Activated CD4-positive, CD25-positive, alpha-beta regulatory T cell treated with anti-CD3 and anti-CD28 coated beads, Interleukin-2, amount 50 U/mL, for 24 hours (primary cell): ENCODE measurements at regions not wholly inside any gene's neighbourhood (a gene's known extent, or its start where the extent isn't known, plus 50 kb on each side); places are given as distances from the start of the nearest gene placed in this dataset.
A peak's percentile ranks its signal among the peaks of the same experiment; 100 is the strongest.

Source experiments
- ATAC-seq, 2 donors: fragments of 150-1000 bp; cut with Tn5 transposase; one replicate each; pipeline ENCODE4 v1.10.0; 2021; ENCODE audit warnings: mild to moderate bottlenecking in 1 of 2, moderate library complexity in 1 of 2

DNA sequence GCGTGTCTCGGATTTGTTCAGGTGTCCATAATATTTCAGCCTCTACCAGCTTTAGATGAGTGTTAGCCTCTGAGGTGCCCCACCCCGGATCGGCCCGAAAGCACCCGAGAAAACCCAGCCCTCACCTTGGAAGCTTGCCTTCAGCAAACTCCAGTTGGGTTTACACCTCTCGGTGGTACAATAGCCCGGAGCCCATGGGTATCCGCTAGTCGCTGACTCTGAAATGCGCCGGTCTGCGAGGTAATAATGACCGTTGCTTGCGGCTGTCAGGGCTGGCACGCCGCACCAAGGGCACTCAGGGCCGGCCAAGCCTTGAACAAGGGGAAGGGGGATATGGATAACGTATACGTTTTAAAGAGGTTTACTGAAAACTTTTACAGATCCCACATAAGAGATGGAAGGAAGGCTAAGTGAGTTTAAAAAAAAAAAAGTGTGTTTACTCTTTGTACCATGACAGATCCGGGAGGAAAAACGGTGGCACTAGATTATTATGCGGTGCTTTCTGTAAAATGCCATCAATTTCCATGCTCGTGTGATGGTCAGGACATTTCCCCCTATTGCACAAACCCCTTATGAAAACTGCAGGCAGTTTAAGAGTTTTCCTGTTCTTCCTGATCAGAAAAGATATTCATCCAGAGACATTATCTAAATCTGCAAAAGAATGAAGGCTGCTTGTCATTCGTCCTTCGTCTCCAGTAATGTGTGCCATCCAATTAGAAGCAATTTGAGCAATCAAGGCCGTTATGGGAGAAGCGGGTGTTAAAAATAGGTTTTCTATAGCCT is 124.2 kb downstream of the TMEM161B start:
- no peak for ATAC-seq

DNA sequence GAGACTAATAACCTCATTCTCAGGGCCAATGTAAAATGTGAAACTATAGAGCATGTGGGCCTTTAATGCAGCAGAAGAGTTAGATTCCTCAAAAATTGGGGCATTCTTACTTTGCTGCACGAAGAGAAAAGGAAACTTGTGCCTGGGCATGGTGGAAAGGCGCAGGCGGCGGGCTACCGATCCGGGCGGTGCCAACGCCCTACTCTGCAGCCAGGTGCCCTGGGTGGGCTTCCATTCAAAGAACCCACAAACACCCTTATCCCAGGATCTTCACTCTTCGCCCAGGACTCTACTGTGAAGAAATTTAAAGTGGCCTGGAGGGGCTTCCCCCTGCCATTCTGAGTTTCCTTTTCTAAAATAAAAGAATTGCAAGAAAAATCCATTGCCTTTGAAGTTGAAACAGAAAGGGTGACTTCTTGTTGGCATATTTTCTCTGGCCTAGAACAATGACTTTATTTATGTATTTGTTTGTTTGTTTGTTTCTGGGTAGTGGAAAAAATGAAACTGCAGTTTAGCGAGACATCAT is 124.9 kb downstream of the TMEM161B start:
- no peak for ATAC-seq

- ATAC-seq: no peak
These were observed 125.6 kb downstream of the TMEM161B start for GRCh38 chr5:88142886-88143692.

DNA sequence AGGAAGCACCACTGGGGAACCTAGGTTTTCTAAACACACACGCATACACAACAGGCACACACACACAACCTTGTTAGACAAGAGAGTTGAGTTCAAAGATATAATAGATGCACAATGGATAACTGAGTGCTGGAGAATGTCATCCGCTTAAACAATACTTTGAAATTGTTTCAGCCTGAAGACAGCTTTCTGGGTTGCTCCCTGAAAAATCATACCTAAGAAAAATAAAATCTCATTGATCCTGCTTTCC is 126.1 kb downstream of the TMEM161B start:
- no peak for ATAC-seq

GRCh38 chr5:88140856-88141752 is 127.5 kb downstream of the TMEM161B start:
- peak; percentile 84 to 91 for ATAC-seq

DNA sequence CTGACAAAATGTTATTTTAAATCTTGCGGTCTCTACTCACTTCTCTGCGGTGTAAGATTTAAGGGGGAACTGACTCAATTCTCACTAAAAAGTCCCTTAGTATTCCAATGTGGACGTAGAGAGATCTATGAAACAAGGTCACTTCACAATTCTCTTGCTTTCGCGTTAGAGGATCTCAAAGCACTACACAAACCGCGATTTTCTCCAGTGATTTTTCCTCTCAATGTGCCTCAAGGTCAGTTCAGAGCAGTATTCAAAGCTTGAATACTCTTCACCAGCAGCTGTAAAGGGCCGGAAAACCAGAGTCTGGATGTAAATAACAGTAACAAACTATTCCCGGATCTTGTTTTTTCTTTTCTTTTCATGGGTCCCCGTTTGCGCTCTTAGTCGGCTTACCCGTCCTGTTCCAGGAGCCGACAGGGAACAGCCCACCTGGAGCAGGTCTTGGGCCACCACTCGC is 128.2 kb downstream of the TMEM161B start:
- no peak for ATAC-seq

DNA sequence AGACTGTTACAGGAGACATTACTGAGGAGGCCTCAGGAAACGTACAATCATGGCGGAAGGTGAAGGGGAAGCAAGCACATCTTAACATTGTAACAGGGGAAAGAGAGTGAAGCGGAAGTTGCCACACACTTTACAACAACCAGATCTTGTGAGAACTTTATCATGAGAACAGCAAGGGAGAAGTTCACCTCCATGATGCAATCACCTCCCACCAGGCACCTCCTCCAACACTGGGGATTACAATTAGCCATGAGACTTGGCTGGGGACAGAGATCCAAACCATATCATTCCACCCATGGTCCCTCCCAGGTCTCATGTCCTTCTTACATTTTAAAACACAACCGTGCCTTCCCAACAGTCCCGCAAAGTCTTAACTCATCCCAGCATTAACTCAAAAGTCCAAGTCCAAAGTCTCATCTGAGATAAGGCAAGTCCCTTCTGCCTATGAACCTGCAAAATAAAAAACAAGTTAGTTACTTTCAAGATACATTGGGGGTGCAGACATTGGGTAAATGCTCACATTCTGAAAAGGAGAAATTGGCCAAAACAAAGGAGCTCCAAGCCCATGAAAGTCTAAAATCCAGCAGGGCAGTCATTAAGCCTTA is 138.3 kb downstream of the TMEM161B start:
- no peak for ATAC-seq

- ATAC-seq: no peak
These were observed 139.8 kb downstream of the TMEM161B start for GRCh38 chr5:88128813-88129212.

DNA sequence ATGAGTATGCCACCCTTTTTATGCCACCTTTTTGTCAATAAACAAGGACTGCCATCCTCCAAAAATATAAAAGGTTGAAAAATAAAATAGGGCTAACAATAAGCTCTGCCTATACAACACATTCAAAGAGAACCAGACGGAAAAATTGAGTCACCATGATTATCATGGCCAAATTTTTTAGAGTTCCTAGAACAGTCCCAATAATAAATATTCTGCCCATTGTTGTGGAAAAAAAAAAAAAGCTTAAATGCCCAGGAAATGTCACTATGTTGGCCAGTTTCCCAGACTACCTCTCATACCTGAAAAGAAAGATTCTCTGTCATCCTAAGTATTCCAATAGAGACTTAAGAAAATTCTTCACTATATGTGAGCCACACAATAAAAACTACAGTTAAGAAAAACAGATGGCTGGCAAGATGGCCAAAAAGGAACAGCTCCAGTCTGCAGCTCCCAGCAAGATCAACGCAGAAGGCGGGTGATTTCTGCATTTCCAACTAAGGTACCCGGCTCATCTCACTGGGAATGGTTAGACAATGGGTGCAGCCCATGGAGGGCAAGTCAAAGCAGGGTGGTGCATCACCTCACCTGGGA is 149.0 kb downstream of the TMEM161B start:
- no peak for ATAC-seq

DNA sequence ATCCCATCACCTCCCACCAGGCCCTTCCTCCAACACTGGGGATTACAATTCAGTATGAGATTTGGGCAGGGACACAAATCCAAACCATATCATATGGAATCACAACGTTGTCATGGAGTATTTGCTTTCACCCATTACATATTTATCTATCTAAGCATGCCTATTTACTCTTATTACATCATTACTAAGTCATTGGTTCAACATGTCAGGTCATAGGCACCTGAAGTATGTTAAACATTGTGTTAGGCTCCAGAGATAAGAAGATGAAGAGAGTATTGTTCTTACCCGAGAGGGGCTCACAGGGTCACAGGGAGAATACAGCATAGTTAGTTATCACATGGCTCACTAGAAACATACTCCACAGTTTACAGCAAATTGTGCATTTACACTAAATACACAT is 150.5 kb downstream of the TMEM161B start:
- no peak for ATAC-seq

GRCh38 chr5:88117546-88117945 is 151.1 kb downstream of the TMEM161B start:
- ATAC-seq: no peak

GRCh38 chr5:88116396-88116795 is 152.2 kb downstream of the TMEM161B start:
- ATAC-seq: no peak

DNA sequence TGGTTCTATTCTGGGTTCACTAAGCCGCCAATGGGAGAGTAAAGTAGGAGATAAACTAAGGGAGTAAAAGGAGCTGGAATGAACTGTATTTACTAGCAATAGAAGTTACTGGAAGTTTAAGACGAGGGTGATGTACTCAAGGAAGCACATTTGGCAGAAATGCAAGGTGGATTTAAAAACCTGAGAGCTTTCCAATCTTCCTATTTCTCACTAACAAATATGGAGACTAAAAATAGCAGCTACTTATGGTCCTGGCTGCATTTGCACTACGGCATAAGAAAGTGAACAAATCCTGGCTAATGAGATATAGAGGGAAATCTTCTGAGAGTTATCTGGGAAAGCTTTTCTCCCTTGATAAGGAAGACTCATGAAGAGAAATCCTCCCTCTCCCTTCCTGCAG is 153.4 kb downstream of the TMEM161B start:
- ATAC-seq: no peak

DNA sequence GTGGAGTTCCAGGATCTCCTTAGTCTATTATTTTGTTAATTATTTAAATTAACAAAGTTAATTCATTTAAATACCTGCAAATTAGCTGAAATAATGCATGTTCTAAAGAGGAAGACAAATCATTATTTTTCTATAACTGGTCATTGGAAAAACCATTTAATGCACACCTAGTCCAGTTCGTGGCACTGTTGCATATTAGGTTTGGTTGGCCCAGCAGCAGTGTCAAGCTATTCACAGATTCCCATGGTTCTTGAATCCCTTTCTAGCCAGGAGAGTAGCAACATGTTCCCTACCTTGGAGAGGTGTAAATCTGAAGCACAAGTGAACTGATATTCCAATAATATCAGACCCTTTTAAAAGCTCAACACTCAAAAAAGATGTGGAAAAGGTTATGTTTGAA is 155.2 kb downstream of the TMEM161B start:
- no peak for ATAC-seq

DNA sequence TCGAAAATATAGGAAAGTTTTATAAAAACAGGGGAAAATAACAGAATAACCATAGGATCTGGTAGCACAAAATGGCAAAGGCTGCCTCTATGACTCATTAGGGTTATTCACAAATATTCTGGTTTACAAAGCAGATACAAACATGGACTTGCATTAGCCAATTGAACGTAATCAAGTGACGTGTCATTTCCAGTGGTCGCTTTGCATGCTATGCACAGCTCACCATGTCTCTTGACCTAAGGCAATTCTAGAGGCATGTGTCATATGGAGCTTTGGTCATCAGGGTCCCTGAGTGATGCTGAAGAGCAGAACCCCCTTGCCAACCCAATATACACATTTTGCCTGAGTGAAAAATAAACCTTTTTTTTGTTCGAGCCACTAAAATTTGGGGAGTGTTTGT is 158.8 kb downstream of the TMEM161B start:
- no peak for ATAC-seq

DNA sequence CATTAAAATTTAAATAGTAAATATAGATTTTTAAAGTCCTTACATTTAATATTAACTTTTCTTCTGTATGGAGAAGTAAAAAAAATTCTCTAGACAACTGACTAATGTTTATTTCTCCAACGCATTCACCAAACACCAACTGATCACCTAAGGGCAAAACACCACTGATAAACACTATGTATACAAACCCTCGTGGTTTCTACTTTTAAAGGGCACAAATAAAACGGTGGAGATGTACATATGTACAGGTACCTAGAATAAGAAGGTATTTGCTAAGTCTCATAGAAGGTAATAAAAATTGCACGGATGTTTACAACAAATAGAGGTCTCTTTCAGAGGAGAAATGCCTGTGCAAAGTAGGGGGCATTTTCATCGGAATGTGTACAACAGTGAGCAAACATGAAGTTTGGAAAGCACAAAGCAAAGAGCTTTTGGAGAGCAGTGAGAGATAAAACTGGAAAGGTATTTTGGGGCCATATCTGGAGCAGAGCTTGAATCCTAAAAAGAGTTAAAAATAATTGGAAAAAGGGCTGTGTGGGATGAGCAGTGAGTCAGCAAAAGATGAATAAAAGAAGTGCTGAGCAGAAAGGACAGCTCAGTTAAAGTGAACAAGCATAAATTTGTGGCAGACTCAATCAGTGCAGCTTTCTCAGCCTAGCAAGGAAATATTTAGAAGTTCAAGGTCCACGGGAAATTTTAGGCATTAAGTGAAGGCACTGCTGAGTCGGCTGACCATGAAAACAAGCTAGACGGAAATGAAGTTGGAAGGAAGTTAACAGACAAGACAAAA is 160.0 kb downstream of the TMEM161B start:
- no peak for ATAC-seq

GRCh38 chr5:88094906-88095496 is 173.6 kb downstream of the TMEM161B start:
- no peak for ATAC-seq

- ATAC-seq: no peak
These were observed 174.2 kb downstream of the TMEM161B start for GRCh38 chr5:88094403-88094802.

DNA sequence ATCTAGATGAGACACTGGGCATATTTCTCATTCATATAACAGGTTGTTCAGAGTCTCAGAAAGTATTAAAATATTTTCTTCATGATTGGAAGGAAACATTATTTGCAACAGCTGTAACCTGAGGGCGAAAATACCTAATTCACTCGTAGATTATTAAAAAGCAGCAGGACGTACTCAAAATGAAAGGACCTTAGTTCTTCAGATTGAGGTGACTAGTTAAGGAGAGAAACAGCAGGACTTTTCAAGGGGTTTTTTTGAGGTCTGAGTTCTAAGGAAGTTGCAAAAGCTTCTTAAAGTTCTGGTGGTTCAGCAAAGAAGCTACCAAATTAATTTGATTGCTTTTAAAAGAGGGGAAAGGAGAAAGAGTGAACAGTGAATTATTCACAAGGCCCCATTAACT is 174.9 kb downstream of the TMEM161B start:
- ATAC-seq: no peak

GRCh38 chr5:88092958-88093605 is 175.6 kb downstream of the TMEM161B start:
- no peak for ATAC-seq
